Ishikawa (cell line): ENCODE measurements at regions not wholly inside any gene's neighbourhood (a gene's known extent, or its start where the extent isn't known, plus 50 kb on each side); places are given as distances from the start of the nearest gene placed in this dataset.

Source experiments
- MAX ChIP-seq: IDR thresholded peaks from 2 replicates; pipeline ENCODE4 v1.6.1; 2012
- TAF1 ChIP-seq: IDR thresholded peaks from 2 replicates; pipeline ENCODE4 v1.6.1; 2012; ENCODE audit warnings: low read depth, mild to moderate bottlenecking
- USF1 ChIP-seq: IDR thresholded peaks from 2 replicates; pipeline ENCODE4 v1.6.1; 2012
- ZBTB7A ChIP-seq: IDR thresholded peaks from 2 replicates; pipeline ENCODE4 v1.6.1; 2012; ENCODE audit warnings: low read depth

GRCh38 chr2:59084326-59084725 lies 843.2 kb upstream of the FANCL start:
- TF ChIP-seq MAX, result no peak
- TF ChIP-seq USF1, result no peak
- TF ChIP-seq ZBTB7A, result no peak
- TF ChIP-seq TAF1, result no peak
